Fibroblast of lung (primary cell): ENCODE measurements at regions not wholly inside any gene's neighbourhood (a gene's known extent, or its start where the extent isn't known, plus 50 kb on each side); places are given as distances from the start of the nearest gene placed in this dataset.
"Not testable (repeated sequence)": the region's sequence is repeated elsewhere in the genome, so short reads cannot be mapped to it uniquely, and the experiment has no call there.

Experiments used
- DNase-seq, 2 donors: peaks; one replicate each; pipeline versions ENCODE4 v3.0.0 to v3.0.0-alpha.2; 2010; ENCODE audit warnings: low read depth in 2 of 2
- H2AFZ ChIP-seq: 2 replicates; pipeline ENCODE4 v1.5.1; 2012; ENCODE audit warnings: low read length, control low read depth, inconsistent platforms
- H3K27ac ChIP-seq: 2 replicates; pipeline ENCODE4 v1.5.1; 2011; ENCODE audit warnings: low read length, control low read depth; ENCODE audit not compliant: insufficient read depth
- H3K27me3 ChIP-seq: 2 replicates; pipeline ENCODE4 v1.5.1; 2011; ENCODE audit warnings: mild to moderate bottlenecking, low read length; ENCODE audit not compliant: control insufficient read depth, insufficient read depth
- H3K36me3 ChIP-seq: 2 replicates; pipeline ENCODE4 v1.5.1; 2011; ENCODE audit warnings: low read length; ENCODE audit not compliant: control insufficient read depth, insufficient read depth
- H3K4me1 ChIP-seq: 2 replicates; pipeline ENCODE4 v1.5.1; 2011; ENCODE audit warnings: low read length; ENCODE audit not compliant: control insufficient read depth, insufficient read depth; ENCODE audit errors: extremely low read depth
- H3K4me2 ChIP-seq: 2 replicates; pipeline ENCODE4 v1.5.1; 2011; ENCODE audit warnings: low read length, control low read depth; ENCODE audit not compliant: insufficient read depth; ENCODE audit errors: extremely low read depth
- H3K4me3 ChIP-seq, 4 experiments: fragments of 200-600 bp in 1 of 4; sonication (generic) in 1 of 4; replicated peaks in 1 of 4; 2 replicates each; pipeline ENCODE4 v1.5.1; 2011 to 2016; ENCODE audit warnings: low read length in 4 of 4, low read depth in 3 of 4, mild to moderate bottlenecking in 3 of 4, control low read depth in 2 of 4, inconsistent platforms in 1 of 4, mixed read lengths in 1 of 4; ENCODE audit not compliant: insufficient read depth in 1 of 4; ENCODE audit errors: control extremely low read depth in 1 of 4
- H3K79me2 ChIP-seq: 2 replicates; pipeline ENCODE4 v1.5.1; 2012; ENCODE audit warnings: mild to moderate bottlenecking, low read length, inconsistent platforms; ENCODE audit not compliant: control insufficient read depth, insufficient read depth
- H3K9ac ChIP-seq: 2 replicates; pipeline ENCODE4 v1.5.1; 2011; ENCODE audit warnings: mild to moderate bottlenecking, low read length, control low read depth; ENCODE audit not compliant: insufficient read depth
- H3K9me3 ChIP-seq: 2 replicates; pipeline ENCODE4 v1.5.1; 2012; ENCODE audit warnings: low read depth, low read length; ENCODE audit not compliant: control insufficient read depth, insufficient read depth
- H4K20me1 ChIP-seq: 2 replicates; pipeline ENCODE4 v1.5.1; 2011; ENCODE audit warnings: low read length; ENCODE audit not compliant: control insufficient read depth, insufficient read depth; ENCODE audit errors: extremely low read depth
- EZH2 ChIP-seq: IDR thresholded peaks from 2 replicates; pipeline ENCODE4 v1.5.1; 2012; ENCODE audit warnings: low read length, control low read depth, mild to moderate bottlenecking; ENCODE audit errors: missing control alignments
- TF ChIP-seq, protein P1 (sequence below), 2 donors: IDR thresholded peaks in 1 of 2; conservative IDR thresholded peaks in 1 of 2; 1 replicate in 1 of 2; 2 replicates in 1 of 2; pipeline ENCODE4 v1.5.1; 2011 to 2012; ENCODE audit warnings: low read length in 2 of 2, control low read depth in 1 of 2, inconsistent platforms in 1 of 2, low read depth in 1 of 2, mild to moderate bottlenecking in 1 of 2

DNA sequence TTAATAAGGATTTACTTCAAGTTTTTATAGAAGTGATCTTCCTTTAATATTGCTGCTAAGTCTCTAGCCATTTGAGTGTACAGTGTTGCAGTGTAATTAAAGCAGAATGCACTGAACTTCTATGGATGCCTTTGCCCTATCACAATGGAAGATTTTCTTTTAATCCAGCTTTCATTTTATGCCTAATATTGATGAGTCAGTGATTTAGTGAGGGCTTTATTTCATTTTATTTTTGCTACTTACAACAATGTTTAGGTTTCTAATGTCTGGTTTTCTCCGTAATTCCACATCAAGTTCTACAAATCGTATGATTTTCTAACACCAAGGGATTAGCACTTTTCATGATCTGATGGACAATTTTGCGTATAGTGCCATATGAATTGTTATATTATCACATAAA lies 504.1 kb downstream of the PCDH11X start:
- no peak overlapping the region for H3K27ac ChIP-seq
- no peak overlapping the region for H3K9ac ChIP-seq
- no peak for DNase-seq
- no peaks in the 10 kb centered on the region for H3K9me3 ChIP-seq
- H3K79me2 ChIP-seq = no peaks in the 10 kb centered on the region
- TF ChIP-seq EZH2 = no peak
- TF ChIP-seq, protein P1, sequence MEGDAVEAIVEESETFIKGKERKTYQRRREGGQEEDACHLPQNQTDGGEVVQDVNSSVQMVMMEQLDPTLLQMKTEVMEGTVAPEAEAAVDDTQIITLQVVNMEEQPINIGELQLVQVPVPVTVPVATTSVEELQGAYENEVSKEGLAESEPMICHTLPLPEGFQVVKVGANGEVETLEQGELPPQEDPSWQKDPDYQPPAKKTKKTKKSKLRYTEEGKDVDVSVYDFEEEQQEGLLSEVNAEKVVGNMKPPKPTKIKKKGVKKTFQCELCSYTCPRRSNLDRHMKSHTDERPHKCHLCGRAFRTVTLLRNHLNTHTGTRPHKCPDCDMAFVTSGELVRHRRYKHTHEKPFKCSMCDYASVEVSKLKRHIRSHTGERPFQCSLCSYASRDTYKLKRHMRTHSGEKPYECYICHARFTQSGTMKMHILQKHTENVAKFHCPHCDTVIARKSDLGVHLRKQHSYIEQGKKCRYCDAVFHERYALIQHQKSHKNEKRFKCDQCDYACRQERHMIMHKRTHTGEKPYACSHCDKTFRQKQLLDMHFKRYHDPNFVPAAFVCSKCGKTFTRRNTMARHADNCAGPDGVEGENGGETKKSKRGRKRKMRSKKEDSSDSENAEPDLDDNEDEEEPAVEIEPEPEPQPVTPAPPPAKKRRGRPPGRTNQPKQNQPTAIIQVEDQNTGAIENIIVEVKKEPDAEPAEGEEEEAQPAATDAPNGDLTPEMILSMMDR (conservative IDR thresholded peaks at IDR 0.05 in 1 of 2, IDR thresholded peaks at IDR 0.05 in 1 of 2; ENCODE audit: low read depth in 1 of 2, low read length in 2 of 2) = no peak
- no peaks in the 10 kb centered on the region for H4K20me1 ChIP-seq
- no peaks in the 10 kb centered on the region for H3K36me3 ChIP-seq
- H3K27me3 ChIP-seq = no peaks in the 10 kb centered on the region
- no peak overlapping the region for H3K4me2 ChIP-seq
- H3K4me1 ChIP-seq = no peaks in the 10 kb centered on the region
- H2AFZ ChIP-seq = no peak overlapping the region
- no peak overlapping the region for H3K4me3 ChIP-seq

DNA sequence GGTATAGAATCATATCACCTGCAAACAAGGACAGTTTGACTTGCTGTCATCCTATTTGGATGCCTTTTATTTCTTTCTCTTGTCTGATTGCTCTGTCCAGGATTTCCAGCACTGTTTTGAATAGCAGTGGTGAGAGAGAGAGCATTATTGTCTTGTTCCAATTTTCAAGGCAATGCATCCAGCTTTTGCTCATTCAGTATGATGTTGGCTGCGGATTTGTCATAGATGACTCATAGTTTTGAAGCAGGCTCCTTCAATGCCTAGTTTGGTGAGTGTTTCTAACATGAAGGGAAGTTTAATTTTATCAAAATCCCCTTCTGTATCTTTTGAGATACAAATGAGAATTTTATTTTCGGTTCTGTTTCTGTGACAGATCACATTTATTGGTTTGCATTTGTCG lies 518.9 kb downstream of the PCDH11X start:
- H4K20me1 ChIP-seq, H2AFZ ChIP-seq, H3K79me2 ChIP-seq, H3K4me1 ChIP-seq, H3K9me3 ChIP-seq, H3K36me3 ChIP-seq, H3K27ac ChIP-seq, H3K9ac ChIP-seq, H3K4me3 ChIP-seq, H3K27me3 ChIP-seq, H3K4me2 ChIP-seq: not testable (repeated sequence)
- DNase-seq = peak; percentile 0 to 2

DNA sequence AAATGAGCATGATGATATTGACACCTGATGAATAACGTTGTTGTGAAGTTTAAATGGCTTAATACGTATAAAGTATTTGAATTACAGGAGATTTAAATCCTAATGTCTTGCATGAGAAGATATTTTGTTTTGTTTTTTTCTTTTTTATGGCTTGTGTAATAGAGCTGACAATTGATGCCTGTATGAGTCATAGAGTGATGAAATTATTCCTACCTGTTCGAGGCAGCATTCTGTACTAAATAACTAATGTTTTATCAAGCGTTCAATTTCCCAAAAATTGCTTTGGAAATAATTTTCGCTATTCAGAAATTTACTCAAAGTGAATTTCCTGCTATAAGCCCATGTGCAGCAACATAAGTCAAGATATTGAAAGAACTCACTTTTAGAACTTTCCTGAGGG lies 554.0 kb downstream of the PCDH11X start:
- H3K36me3 ChIP-seq = not testable (repeated sequence)

DNA sequence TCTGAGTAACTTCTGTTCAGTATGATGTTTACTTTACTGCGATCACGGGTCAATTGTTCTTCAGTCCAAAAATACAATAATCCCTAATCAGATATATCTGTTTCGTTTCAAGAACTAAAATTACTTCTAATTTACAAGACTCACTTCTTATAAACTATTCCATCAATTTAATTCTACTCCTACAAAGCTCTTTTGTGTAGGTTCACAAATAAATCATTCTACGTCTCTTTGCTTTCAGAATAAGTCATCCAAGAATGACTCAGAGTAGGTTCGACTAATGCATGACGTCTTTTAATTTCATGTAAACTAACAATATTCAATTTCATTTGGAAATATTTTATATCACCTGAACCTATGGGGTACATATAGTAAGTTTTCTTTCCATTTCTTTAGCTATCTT lies 571.9 kb downstream of the PCDH11X start:
- DNase-seq, H3K4me2 ChIP-seq, H3K9ac ChIP-seq, H3K36me3 ChIP-seq, H3K4me1 ChIP-seq, H3K79me2 ChIP-seq, H4K20me1 ChIP-seq, H3K9me3 ChIP-seq, H3K27me3 ChIP-seq, H3K27ac ChIP-seq, H2AFZ ChIP-seq, H3K4me3 ChIP-seq: not testable (repeated sequence)

More for the DNA sequence above, 554.0 kb downstream of the PCDH11X start:
- H3K27ac ChIP-seq, H3K9ac ChIP-seq, H3K9me3 ChIP-seq, H4K20me1 ChIP-seq, H3K4me3 ChIP-seq, H3K27me3 ChIP-seq, H2AFZ ChIP-seq, H3K79me2 ChIP-seq, DNase-seq, H3K4me2 ChIP-seq, H3K4me1 ChIP-seq: not testable (repeated sequence)
